HG03095 (cell line): ENCODE measurements at regions not wholly inside any gene's neighbourhood (a gene's known extent, or its start where the extent isn't known, plus 50 kb on each side); places are given as distances from the start of the nearest gene placed in this dataset.
"Not testable (repeated sequence)": the region's sequence is repeated elsewhere in the genome, so short reads cannot be mapped to it uniquely, and the experiment has no call there.

Experiments
- ATAC-seq: cut with Tn5 transposase; IDR thresholded peaks from one replicate; pipeline ENCODE4 v1.9.1; 2021; ENCODE audit warnings: moderate library complexity; ENCODE audit not compliant: unreplicated experiment

- no peak for ATAC-seq
These were observed 280.3 kb upstream of the TUT7 start for GRCh38 chr9:86634501-86634900.

DNA sequence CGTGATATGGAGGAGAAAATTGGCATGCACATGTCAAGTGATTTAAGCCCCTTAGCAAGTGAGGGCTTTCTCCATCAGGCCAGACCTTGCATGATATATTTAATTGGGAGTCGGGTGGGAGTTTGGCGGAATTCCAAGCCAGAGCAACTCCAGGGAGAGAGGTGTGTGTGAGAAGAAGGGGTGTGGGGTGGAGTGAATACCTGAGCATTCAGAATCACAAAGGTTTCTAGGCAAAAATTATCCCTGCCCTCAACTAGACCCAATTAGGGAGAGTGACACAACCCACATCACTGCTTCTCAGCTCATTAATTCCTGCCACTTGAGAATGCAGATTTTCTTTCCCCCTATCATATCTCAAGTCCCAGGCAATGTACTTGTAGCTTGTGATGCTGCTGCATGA, 279.7 kb upstream of the TUT7 start:
- no peak for ATAC-seq

- ATAC-seq, result no peak
These were observed 278.3 kb upstream of the TUT7 start for GRCh38 chr9:86632537-86632936.

DNA sequence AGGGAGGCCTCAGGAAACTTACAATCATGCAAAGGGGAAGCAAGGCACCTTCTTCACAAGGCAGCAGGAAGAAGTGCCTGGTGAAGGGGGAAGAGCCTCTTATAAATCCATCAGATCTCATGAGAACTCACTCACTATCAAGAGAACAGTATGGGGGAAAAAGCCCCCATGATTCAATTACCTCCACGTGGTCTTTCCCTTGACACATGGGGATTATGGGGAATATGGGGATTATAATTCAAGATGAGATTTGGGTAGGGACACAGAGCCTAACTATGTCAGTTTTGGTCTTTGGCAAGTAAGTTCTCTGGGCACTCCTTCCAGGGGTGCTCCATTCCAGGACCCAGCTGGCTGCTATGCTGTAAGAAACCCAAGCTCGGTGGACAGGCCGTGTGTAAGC, 275.3 kb upstream of the TUT7 start:
- ATAC-seq, result no peak

- no peak for ATAC-seq
These were observed 272.6 kb upstream of the TUT7 start for GRCh38 chr9:86626802-86627201.

- no peak for ATAC-seq
These were observed 270.4 kb upstream of the TUT7 start for GRCh38 chr9:86624630-86625029.

DNA sequence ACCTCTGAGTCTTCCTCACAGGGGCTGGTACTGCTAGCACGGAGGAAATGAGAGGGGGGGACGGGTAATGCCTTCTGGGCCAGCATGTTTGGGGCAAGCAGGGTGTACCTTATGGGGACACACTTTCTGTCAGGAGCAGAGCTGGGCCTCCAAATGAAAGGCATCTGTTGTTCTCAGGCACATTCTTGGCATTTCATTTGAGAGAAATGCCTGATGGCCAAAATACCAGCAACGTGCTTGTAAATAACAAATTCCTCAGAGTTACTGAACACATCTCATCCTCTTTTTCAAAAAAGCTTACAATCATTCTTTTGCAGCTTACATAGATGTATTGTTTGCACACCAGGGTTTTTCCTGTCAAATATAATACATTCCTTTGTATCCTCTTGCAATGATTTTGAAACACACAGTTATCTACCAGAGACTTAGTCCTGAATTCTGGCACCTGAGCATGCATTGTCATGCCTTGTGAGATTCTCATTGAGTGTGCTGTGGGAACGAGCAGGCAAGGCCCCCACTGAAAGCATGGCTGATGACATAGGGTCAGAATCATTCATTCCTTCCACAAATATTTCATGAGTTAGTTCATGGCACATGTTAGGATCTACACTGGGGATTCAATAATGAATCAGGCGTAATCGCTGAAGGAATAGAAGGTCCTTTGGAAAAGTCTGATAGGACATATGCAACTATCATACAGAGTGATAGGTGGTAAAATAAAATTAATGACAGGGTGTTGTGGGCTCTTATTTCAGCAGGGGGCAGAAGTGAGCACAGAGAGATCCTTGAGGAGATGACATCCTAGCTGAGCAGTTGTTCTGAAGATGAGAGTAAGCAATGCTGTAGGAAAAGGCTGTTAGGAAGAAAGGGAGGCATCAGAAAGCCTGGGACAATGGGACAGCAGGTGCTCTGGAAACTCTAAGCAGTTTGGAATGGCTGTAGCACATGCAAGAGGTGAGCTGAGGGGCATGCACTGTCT, 260.9 kb upstream of the TUT7 start:
- ATAC-seq, result no peak

GRCh38 chr9:86613943-86614342, 259.7 kb upstream of the TUT7 start:
- ATAC-seq, result no peak

GRCh38 chr9:86611534-86611933, 257.3 kb upstream of the TUT7 start:
- ATAC-seq, result not testable (repeated sequence)

DNA sequence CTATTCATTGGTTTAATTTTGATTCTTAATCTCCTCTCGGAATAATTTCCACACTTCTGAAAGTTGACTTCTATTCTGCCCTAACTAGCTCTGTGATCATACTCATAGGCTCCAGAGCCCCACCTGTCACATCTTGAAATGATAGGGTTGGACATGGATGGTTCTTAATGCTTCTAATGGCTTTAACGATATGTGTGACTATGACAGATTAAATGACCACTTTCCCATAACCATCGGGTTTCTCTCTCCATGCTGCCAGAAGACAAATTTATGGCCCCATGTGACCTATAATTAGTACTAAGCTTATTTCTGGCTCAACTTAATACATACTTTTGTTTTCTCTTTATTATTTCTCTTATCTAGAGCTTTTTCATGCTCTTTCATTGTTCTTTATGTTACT, 251.1 kb upstream of the TUT7 start:
- no peak for ATAC-seq

DNA sequence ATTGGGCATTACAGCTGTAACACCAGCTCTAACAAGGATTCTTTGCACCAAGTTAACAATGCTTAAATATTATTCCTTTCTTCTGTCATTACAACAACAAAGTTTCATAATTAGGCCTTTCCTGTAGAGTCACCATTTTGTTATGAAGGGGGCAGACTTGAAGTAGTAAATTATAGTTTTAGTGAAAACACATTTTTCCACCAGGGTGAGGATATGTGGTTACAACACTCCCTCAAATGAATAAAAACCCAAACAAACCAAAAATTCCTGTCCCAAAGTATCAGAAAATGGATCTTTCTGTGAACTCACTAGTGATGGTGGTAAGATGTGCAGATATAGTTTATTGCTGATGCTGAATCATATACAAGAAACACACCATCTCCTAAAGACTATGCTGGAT, 250.5 kb upstream of the TUT7 start:
- ATAC-seq, result no peak

GRCh38 chr9:86602715-86603114, 248.5 kb upstream of the TUT7 start:
- ATAC-seq, result no peak

- ATAC-seq, result no peak
These were observed 247.5 kb upstream of the TUT7 start for GRCh38 chr9:86601697-86602096.

GRCh38 chr9:86600977-86601376, 246.8 kb upstream of the TUT7 start:
- no peak for ATAC-seq

DNA sequence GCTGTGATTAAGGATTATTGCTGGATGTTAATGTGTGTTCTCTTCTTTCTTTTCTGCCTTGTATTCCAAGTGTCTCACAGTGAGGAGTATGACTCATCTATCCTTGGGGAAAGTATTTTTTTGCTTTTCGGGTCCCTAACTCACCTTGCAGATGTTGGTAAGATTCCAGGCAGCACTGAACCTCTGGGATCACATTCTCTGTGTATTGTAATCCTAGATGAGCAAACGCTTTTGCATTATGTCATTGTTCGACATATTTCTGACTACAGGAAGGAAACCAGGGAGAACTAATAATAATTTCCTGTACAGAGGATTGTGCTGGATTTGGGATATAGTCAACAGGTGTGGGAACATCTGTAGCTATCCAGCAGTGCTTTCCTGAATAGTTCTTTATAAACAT, 246.1 kb upstream of the TUT7 start:
- no peak for ATAC-seq

DNA sequence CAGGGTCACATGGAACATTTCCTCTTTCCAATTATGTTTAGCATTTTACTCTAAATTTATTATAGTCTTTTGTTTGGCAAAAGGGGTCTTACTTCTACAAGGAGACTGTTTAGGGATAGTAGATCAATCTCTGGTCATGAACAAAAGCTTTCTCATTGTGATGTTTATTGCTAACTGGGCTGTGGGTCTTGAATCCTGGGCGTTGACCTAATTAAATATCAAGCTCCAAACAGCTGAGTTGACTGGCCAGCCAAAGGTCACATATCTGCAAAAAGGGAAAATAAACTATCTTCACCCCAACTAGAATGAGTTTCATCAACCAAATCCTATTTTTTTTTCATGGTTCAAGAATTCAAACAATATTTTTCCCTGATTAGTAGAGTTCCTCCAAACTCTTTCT, 245.4 kb upstream of the TUT7 start:
- no peak for ATAC-seq

DNA sequence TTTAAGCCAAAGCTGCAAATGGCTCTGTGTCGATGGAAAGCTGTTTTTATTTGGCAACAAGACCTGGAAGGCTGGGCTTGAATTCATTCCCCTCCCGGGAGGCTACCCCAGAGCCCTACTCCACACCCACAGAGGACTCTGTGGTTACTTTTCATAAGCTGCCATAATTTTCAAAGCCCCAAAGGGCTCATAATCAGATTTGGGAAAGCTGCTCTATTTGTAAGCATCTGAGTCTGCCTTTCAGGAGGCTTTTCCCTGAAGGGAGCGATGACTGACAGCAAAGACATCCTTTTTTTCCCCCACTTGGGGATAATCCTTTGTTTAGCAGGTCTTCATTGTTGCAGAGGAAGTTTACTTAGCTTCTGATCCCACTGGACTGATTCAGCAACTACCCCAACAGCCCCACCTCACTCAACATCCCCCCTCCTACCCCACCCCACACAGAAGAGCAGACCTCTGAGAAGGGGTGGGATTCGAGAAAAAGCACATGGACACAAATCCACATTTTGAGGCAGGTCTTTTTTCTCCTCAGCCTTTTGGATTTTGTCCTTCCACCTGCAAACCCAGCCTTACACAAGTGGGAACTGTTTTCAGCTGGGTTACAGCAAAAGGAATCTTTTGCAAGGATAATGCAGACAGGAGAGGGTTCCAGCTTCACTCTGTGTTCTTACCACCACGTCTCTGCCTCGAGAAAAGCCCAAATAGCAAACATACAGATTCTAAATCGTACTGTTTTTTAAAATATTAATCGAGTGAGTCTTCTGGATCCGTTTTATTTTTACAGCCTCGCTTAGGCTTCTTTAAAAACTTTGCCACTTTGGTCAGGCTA, 244.4 kb upstream of the TUT7 start:
- ATAC-seq, result no peak

- ATAC-seq, result no peak
These were observed 240.5 kb upstream of the TUT7 start for GRCh38 chr9:86594724-86595123.

- no peak for ATAC-seq
These were observed 237.3 kb upstream of the TUT7 start for GRCh38 chr9:86591472-86591871.

- ATAC-seq, result no peak
These were observed 235.5 kb upstream of the TUT7 start for GRCh38 chr9:86589730-86590129.

DNA sequence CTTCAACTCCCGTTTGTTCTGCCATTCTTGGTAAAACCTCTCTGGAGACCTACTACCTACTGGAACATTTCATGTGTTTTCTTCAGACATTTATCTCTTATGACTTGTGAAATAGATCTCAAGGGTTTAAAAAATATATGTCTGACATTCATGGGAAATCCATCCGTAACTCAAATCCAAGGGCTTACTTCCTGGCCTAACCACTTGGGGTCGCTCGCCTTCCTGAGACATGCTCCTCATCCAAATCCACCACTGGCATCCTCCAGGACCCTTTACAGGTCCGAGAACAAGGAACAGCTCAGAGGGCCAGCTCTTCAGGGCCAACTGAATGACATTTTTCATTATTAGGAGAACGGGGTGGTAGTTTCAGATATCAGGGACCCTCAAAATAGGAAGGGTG, 235.1 kb upstream of the TUT7 start:
- ATAC-seq, result no peak

DNA sequence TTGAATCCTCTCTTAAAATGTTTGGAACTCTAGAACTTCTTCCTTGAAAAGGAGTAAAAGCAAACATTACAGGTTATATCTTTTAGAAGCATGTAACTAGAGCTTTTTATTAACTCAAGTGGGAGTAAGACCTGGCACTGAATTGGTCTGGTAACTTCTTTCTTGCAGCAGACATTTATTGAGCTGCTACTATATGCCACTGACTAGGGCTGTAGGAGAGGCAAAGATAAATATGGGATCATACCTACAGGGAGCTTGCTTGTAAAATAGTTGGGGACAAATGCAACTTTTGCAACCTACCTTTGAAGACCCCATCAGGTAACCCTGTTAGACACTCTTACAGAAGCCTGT, 231.9 kb upstream of the TUT7 start:
- ATAC-seq, result no peak
